ENCODE measurements at regions not wholly inside any gene's neighbourhood (a gene's known extent, or its start where the extent isn't known, plus 50 kb on each side); places are given as distances from the start of the nearest gene placed in this dataset.

DNA sequence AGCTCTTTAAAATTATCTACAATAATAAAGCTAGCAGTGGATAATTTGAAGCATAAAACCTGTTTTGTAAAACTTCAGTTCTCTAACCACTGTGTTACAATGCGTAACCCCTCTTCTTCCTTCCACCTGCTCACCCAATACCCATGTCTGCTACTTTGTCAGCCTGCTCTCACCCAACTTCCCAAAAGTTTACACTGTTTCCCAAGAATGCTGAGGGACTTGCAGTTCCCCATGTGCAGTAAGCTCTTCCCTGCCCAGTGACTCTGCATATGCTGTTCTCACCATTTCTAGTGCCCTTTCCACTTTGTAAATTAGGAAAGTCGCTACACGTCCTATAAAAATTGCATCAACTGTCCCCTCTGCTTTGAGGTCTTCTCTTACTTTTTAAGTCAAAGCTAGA lies 315.9 kb upstream of the SEMA6D start:
- no peak for TF ChIP-seq EZH2 (IDR thresholded peaks at IDR 0.05; ENCODE audit: borderline replicate concordance, low read length)
- TF ChIP-seq, protein P1, sequence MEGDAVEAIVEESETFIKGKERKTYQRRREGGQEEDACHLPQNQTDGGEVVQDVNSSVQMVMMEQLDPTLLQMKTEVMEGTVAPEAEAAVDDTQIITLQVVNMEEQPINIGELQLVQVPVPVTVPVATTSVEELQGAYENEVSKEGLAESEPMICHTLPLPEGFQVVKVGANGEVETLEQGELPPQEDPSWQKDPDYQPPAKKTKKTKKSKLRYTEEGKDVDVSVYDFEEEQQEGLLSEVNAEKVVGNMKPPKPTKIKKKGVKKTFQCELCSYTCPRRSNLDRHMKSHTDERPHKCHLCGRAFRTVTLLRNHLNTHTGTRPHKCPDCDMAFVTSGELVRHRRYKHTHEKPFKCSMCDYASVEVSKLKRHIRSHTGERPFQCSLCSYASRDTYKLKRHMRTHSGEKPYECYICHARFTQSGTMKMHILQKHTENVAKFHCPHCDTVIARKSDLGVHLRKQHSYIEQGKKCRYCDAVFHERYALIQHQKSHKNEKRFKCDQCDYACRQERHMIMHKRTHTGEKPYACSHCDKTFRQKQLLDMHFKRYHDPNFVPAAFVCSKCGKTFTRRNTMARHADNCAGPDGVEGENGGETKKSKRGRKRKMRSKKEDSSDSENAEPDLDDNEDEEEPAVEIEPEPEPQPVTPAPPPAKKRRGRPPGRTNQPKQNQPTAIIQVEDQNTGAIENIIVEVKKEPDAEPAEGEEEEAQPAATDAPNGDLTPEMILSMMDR (IDR thresholded peaks at IDR 0.05; ENCODE audit: low read length): no peak
